ENCODE measurements at regions not wholly inside any gene's neighbourhood (a gene's known extent, or its start where the extent isn't known, plus 50 kb on each side); places are given as distances from the start of the nearest gene placed in this dataset.

- no peaks in the 10 kb centered on the region for H3K9me3 Mint-ChIP-seq
- no peak overlapping the region for H3K4me3 Mint-ChIP-seq
- DNase-seq (ENCODE audit: low spot score in 2 of 2) (no peak), ATAC-seq (no peak)
- no peak overlapping the region for H3K27ac Mint-ChIP-seq
- peaks cover 7% of the 10 kb centered on the region for H3K4me1 Mint-ChIP-seq
- H3K36me3 Mint-ChIP-seq = no peaks in the 10 kb centered on the region
Observed at GRCh38 chr12:111084158-111084557, 163.8 kb upstream of the MYL2 start.

- H3K36me3 Mint-ChIP-seq = no peaks in the 10 kb centered on the region
- peaks cover 7% of the 10 kb centered on the region for H3K4me1 Mint-ChIP-seq
- no peak overlapping the region for H3K27ac Mint-ChIP-seq
- ATAC-seq (no peak), DNase-seq (ENCODE audit: low spot score in 2 of 2) (no peak)
- no peaks in the 10 kb centered on the region for H3K9me3 Mint-ChIP-seq
- H3K4me3 Mint-ChIP-seq = no peak overlapping the region
Observed at GRCh38 chr12:111081600-111081999, 161.2 kb upstream of the MYL2 start.

- Mint-ChIP-seq H3K4me3 (no peak overlapping the region), H3K4me1 (peaks cover 7% of the 10 kb centered on the region), H3K9me3 (no peaks in the 10 kb centered on the region), H3K36me3 (no peaks in the 10 kb centered on the region), H3K27ac (no peak overlapping the region)
- DNase-seq (ENCODE audit: low spot score in 2 of 2) = no peak
- ATAC-seq = no peak
Observed at GRCh38 chr12:111078731-111079130, 158.4 kb upstream of the MYL2 start.

- ATAC-seq (no peak), DNase-seq (ENCODE audit: low spot score in 2 of 2) (no peak)
- Mint-ChIP-seq H3K36me3 (no peaks in the 10 kb centered on the region), H3K4me1 (no peaks in the 10 kb centered on the region), H3K4me3 (no peak overlapping the region), H3K9me3 (no peaks in the 10 kb centered on the region), H3K27ac (no peak overlapping the region)
Observed at GRCh38 chr12:111076611-111077451, 156.5 kb upstream of the MYL2 start.

GRCh38 chr12:111076199-111076598 lies 155.8 kb upstream of the MYL2 start:
- no peak overlapping the region for H3K4me3 Mint-ChIP-seq
- H3K4me1 Mint-ChIP-seq = no peaks in the 10 kb centered on the region
- ATAC-seq (no peak), DNase-seq (ENCODE audit: low spot score in 2 of 2) (no peak)
- no peaks in the 10 kb centered on the region for H3K9me3 Mint-ChIP-seq
- no peaks in the 10 kb centered on the region for H3K36me3 Mint-ChIP-seq
- H3K27ac Mint-ChIP-seq = no peak overlapping the region

GRCh38 chr12:111074965-111075364 lies 154.6 kb upstream of the MYL2 start:
- Mint-ChIP-seq H3K4me3 (no peak overlapping the region), H3K27ac (no peak overlapping the region), H3K9me3 (no peaks in the 10 kb centered on the region), H3K4me1 (no peaks in the 10 kb centered on the region), H3K36me3 (no peaks in the 10 kb centered on the region)
- ATAC-seq (no peak), DNase-seq (ENCODE audit: low spot score in 2 of 2) (no peak)

GRCh38 chr12:111074559-111074958 lies 154.2 kb upstream of the MYL2 start:
- no peaks in the 10 kb centered on the region for H3K9me3 Mint-ChIP-seq
- no peak overlapping the region for H3K4me3 Mint-ChIP-seq
- no peak overlapping the region for H3K27ac Mint-ChIP-seq
- ATAC-seq = no peak
- no peaks in the 10 kb centered on the region for H3K36me3 Mint-ChIP-seq
- peaks cover 2% of the 10 kb centered on the region for H3K4me1 Mint-ChIP-seq
- no peak for DNase-seq (ENCODE audit: low spot score in 2 of 2)

GRCh38 chr12:111073370-111073769 lies 153.0 kb upstream of the MYL2 start:
- H3K4me1 Mint-ChIP-seq = peaks cover 6% of the 10 kb centered on the region
- H3K4me3 Mint-ChIP-seq = no peak overlapping the region

GRCh38 chr12:111072299-111072698 lies 151.9 kb upstream of the MYL2 start:
- DNase-seq (ENCODE audit: low spot score in 2 of 2) (no peak), ATAC-seq (no peak)
- H3K4me3 Mint-ChIP-seq = no peak overlapping the region
- H3K9me3 Mint-ChIP-seq = no peaks in the 10 kb centered on the region
- peaks cover 12% of the 10 kb centered on the region for H3K4me1 Mint-ChIP-seq
- H3K36me3 Mint-ChIP-seq = no peaks in the 10 kb centered on the region
- H3K27ac Mint-ChIP-seq = no peak overlapping the region

More at GRCh38 chr12:111073370-111073769, 153.0 kb upstream of the MYL2 start:
- DNase-seq (ENCODE audit: low spot score in 2 of 2) (no peak), ATAC-seq (no peak)
- no peak overlapping the region for H3K27ac Mint-ChIP-seq
- H3K36me3 Mint-ChIP-seq = no peaks in the 10 kb centered on the region
- H3K9me3 Mint-ChIP-seq = no peaks in the 10 kb centered on the region

GRCh38 chr12:111069886-111070285 lies 149.5 kb upstream of the MYL2 start:
- Mint-ChIP-seq H3K36me3 (no peaks in the 10 kb centered on the region), H3K4me1 (peaks cover 12% of the 10 kb centered on the region), H3K4me3 (no peak overlapping the region), H3K9me3 (no peaks in the 10 kb centered on the region), H3K27ac (no peak overlapping the region)
- ATAC-seq = no peak
- DNase-seq (ENCODE audit: low spot score in 2 of 2) = no peak

GRCh38 chr12:111068290-111068689 lies 147.9 kb upstream of the MYL2 start:
- no peak for ATAC-seq
- DNase-seq (ENCODE audit: low spot score in 2 of 2) = no peak
- Mint-ChIP-seq H3K4me3 (peak overlapping the region; percentile 18), H3K36me3 (no peaks in the 10 kb centered on the region), H3K4me1 (peaks cover 12% of the 10 kb centered on the region), H3K27ac (no peak overlapping the region), H3K9me3 (no peaks in the 10 kb centered on the region)

GRCh38 chr12:111067498-111067897 lies 147.1 kb upstream of the MYL2 start:
- no peaks in the 10 kb centered on the region for H3K9me3 Mint-ChIP-seq
- no peak overlapping the region for H3K4me3 Mint-ChIP-seq
- DNase-seq (ENCODE audit: low spot score in 2 of 2) (no peak), ATAC-seq (no peak)
- no peaks in the 10 kb centered on the region for H3K36me3 Mint-ChIP-seq
- peaks cover 17% of the 10 kb centered on the region for H3K4me1 Mint-ChIP-seq
- peak overlapping the region; percentile 32 for H3K27ac Mint-ChIP-seq

- H3K4me3 Mint-ChIP-seq = no peak overlapping the region
- peak overlapping the region; percentile 32 for H3K27ac Mint-ChIP-seq
- DNase-seq (ENCODE audit: low spot score in 2 of 2) (no peak), ATAC-seq (no peak)
- H3K9me3 Mint-ChIP-seq = no peaks in the 10 kb centered on the region
- no peaks in the 10 kb centered on the region for H3K36me3 Mint-ChIP-seq
- H3K4me1 Mint-ChIP-seq = peaks cover 18% of the 10 kb centered on the region
Observed at GRCh38 chr12:111066744-111067437, 146.5 kb upstream of the MYL2 start.

- H3K4me3 Mint-ChIP-seq = no peak overlapping the region
- no peaks in the 10 kb centered on the region for H3K36me3 Mint-ChIP-seq
- no peaks in the 10 kb centered on the region for H3K9me3 Mint-ChIP-seq
- H3K4me1 Mint-ChIP-seq = peaks cover 18% of the 10 kb centered on the region
- no peak overlapping the region for H3K27ac Mint-ChIP-seq
- DNase-seq (ENCODE audit: low spot score in 2 of 2) (no peak), ATAC-seq (no peak)
Observed at GRCh38 chr12:111064982-111065381, 144.6 kb upstream of the MYL2 start.

GRCh38 chr12:111064154-111064553 lies 143.8 kb upstream of the MYL2 start:
- Mint-ChIP-seq H3K4me3 (no peak overlapping the region), H3K36me3 (no peaks in the 10 kb centered on the region), H3K27ac (no peak overlapping the region), H3K4me1 (peaks cover 12% of the 10 kb centered on the region), H3K9me3 (no peaks in the 10 kb centered on the region)
- no peak for ATAC-seq
- no peak for DNase-seq (ENCODE audit: low spot score in 2 of 2)
